Heart right ventricle (tissue), 16 donors: ENCODE measurements at regions not wholly inside any gene's neighbourhood (a gene's known extent, or its start where the extent isn't known, plus 50 kb on each side); places are given as distances from the start of the nearest gene placed in this dataset.

Experiments
- ATAC-seq, 8 donors: fragments of 200-7000 bp; cut with Tn5 transposase; one replicate each; pipeline ENCODE4 v1.9.1; 2020; ENCODE audit warnings: mild to moderate bottlenecking in 8 of 8, moderate library complexity in 8 of 8, moderate number of reproducible peaks in 1 of 8
- DNase-seq, 2 donors: peaks; one replicate each; pipeline ENCODE4 v3.0.0-alpha.2; 2020
- H3K27ac ChIP-seq, 10 donors: fragments of 200-600 bp; sonication (generic) in 2 of 10; one replicate each; pipeline versions ENCODE4 v1.5.0 to v1.8.0; 2020 to 2022; ENCODE audit warnings: mild to moderate bottlenecking in 3 of 10
- H3K27me3 ChIP-seq, 7 donors: fragments of 200-600 bp; one replicate each; pipeline ENCODE4 v1.8.0; 2021 to 2022; ENCODE audit warnings: mild to moderate bottlenecking in 2 of 7
- H3K36me3 ChIP-seq, 9 donors: fragments of 200-600 bp; sonication (generic) in 1 of 9; one replicate each; pipeline versions ENCODE4 v1.5.0 to v1.8.0; 2020 to 2022; ENCODE audit warnings: mild to moderate bottlenecking in 2 of 9
- H3K4me1 ChIP-seq, 9 donors: fragments of 200-600 bp; sonication (generic) in 1 of 9; one replicate each; pipeline versions ENCODE4 v1.5.0 to v1.8.0; 2020 to 2022; ENCODE audit warnings: mild to moderate bottlenecking in 4 of 9
- H3K4me3 ChIP-seq, 10 donors: fragments of 200-600 bp; sonication (generic) in 2 of 10; one replicate each; pipeline versions ENCODE4 v1.5.0 to v1.8.0; 2020 to 2022; ENCODE audit warnings: mild to moderate bottlenecking in 7 of 10, moderate library complexity in 2 of 10
- H3K9me3 ChIP-seq, 11 donors: fragments of 200-600 bp in 10 of 11; sonication (generic) in 2 of 11; one replicate each; pipeline versions ENCODE4 v1.5.0 to v1.8.0; 2013 to 2022; ENCODE audit warnings: mild to moderate bottlenecking in 2 of 11, control low read depth in 1 of 11, moderate library complexity in 1 of 11
- CTCF ChIP-seq, 9 donors: fragments of 200-600 bp; sonication (generic) in 2 of 9; IDR thresholded peaks; one replicate each; pipeline versions ENCODE4 v1.5.0 to v1.8.0; 2021 to 2022; ENCODE audit warnings: antibody characterized with exemption in 9 of 9, mild to moderate bottlenecking in 5 of 9, moderate library complexity in 1 of 9
- WGBS, 2 donors: extraction: QIAGEN DNeasy Blood & Tissue Kit; methylation state at CpG; one replicate each; pipeline ENCODE4 v1.1.7; 2013; ENCODE audit warnings: inconsistent platforms in 1 of 2; 5-methylcytosine and 5-hydroxymethylcytosine counted together
- intact Hi-C, 10 donors: fragments of 100-400 bp; cut with DNase I; formaldehyde crosslinking; loops; one replicate each; pipeline versions ENCODE4 v1.11.1 to v1.14.2; 2022
- donor health status: Arrhythmogenic right ventricular cardiomyopathy.
- donor health status: ischemic (EF 13 %, LVEDD 7.1; RV severe dilation, severe dysfunction).
- donor health status: healthy with polysubstance abuse.
- donor health status: DM: no; HTN: yes; CAD: no.
- donor health status: DM: no; HTN: no; CAD: no.
- donor health status: ischemic (EF 25% LVEDD 6.9; RV normal size, moderate dysfunction).
- donor health status: ischemic (EF 25% LVEDD 5.7; RV mildly dilated, moderate dysfunction).
- donor health status: healthy.
- donor health status: DM: yes; HTN: yes; CAD: no.
- donor health status: Ischemic cardiomyopathy.
- donor health status: ischemic (EF 35%, LVEDD 5.7; RV mildly dilated, moderate dysfunction).
- donor health status: nonischemic (EF 11% LVEDD 7.7; RV severe dilation, severe dysfunction).
- donor health status: DM: yes; HTN: yes; CAD: no.
- donor health status: PGD.
- donor health status: ischemic (EF 29% LVEDD 5.4; RV normal size, mild dysfunction).
- donor health status: nonischemic (EF 23%, LVEDD 6.1; RV moderate dilation, normal function).

- Histone ChIP-seq H3K9me3 (no peaks in the 10 kb centered on the region), H3K4me3 (no peak overlapping the region), H3K4me1 (no peaks in the 10 kb centered on the region), H3K27me3 (no peaks in the 10 kb centered on the region), H3K36me3 (no peaks in the 10 kb centered on the region), H3K27ac (no peak overlapping the region)
- 81 to 91% methylated on average over 4 of the region's 4 CpGs for WGBS, 2 donors
- TF ChIP-seq CTCF (IDR thresholded peaks at IDR 0.05), result no peak
- DNase-seq, result no peak
- no peak for ATAC-seq
- intact Hi-C loops, result no loop called here
Measured at GRCh38 chr18:68445136-68445535, 269.8 kb downstream of the TMX3 start.

GRCh38 chr18:68441241-68441640 lies 273.7 kb downstream of the TMX3 start:
- DNase-seq (no peak), ATAC-seq (no peak)
- intact Hi-C loops, result no loop called here
- Histone ChIP-seq H3K36me3 (no peaks in the 10 kb centered on the region), H3K4me3 (no peak overlapping the region), H3K9me3 (peaks cover 0 to 20% (median 0%) of the 10 kb centered on the region in 11 donors), H3K27me3 (no peaks in the 10 kb centered on the region), H3K4me1 (peaks cover 0 to 6% (median 0%) of the 10 kb centered on the region in 9 donors), H3K27ac (no peak overlapping the region)
- WGBS, 2 donors, result 61 to 65% methylated on average over 3 of the region's 3 CpGs
- TF ChIP-seq CTCF (IDR thresholded peaks at IDR 0.05), result no peak

GRCh38 chr18:68440433-68440832 lies 274.5 kb downstream of the TMX3 start:
- DNase-seq (no peak), ATAC-seq (no peak)
- peaks cover 0 to 6% (median 0%) of the 10 kb centered on the region in 9 donors for H3K4me1 ChIP-seq
- peak overlapping the region in 7 of 10 donors; percentile 12 to 73 (median 43) for H3K27ac ChIP-seq
- TF ChIP-seq CTCF (IDR thresholded peaks at IDR 0.05), result no peak
- peaks cover 0 to 25% (median 0%) of the 10 kb centered on the region in 11 donors for H3K9me3 ChIP-seq
- intact Hi-C loops, result no loop called here
- H3K27me3 ChIP-seq, result no peaks in the 10 kb centered on the region
- H3K36me3 ChIP-seq, result no peaks in the 10 kb centered on the region
- no peak overlapping the region for H3K4me3 ChIP-seq
- WGBS, 2 donors, result 71 to 73% methylated on average over 6 of the region's 6 CpGs

GRCh38 chr18:68439642-68440041 lies 275.3 kb downstream of the TMX3 start:
- intact Hi-C loops, result no loop called here
- Histone ChIP-seq H3K27me3 (no peaks in the 10 kb centered on the region), H3K4me1 (peaks cover 0 to 6% (median 0%) of the 10 kb centered on the region in 9 donors), H3K36me3 (no peaks in the 10 kb centered on the region), H3K27ac (peak overlapping the region in 7 of 10 donors; percentile 12 to 73 (median 47)), H3K4me3 (no peak overlapping the region), H3K9me3 (peaks cover 0 to 25% (median 0%) of the 10 kb centered on the region in 11 donors)
- ATAC-seq, result peak in 7 of 8 donors; percentile 47 to 81 (median 75)
- no peak for TF ChIP-seq CTCF (IDR thresholded peaks at IDR 0.05)
- 53% methylated on average over 4 of the region's 4 CpGs for WGBS, 2 donors
- no peak for DNase-seq
